ENCODE measurements at regions not wholly inside any gene's neighbourhood (a gene's known extent, or its start where the extent isn't known, plus 50 kb on each side); places are given as distances from the start of the nearest gene placed in this dataset.

- ATAC-seq (no peak), DNase-seq (ENCODE audit: low spot score) (no peak)
- Mint-ChIP-seq H3K4me3 (no peak overlapping the region), H3K4me1 (peaks cover 33% of the 10 kb centered on the region), H3K27ac (no peak overlapping the region), H3K9me3 (no peaks in the 10 kb centered on the region), H3K36me3 (peaks cover 7% of the 10 kb centered on the region; the same call in 1 of the 2 replicates), H3K27me3 (ENCODE audit: low read depth) (no peaks in the 10 kb centered on the region)
- ChIA-PET CTCF (no interaction called here), POLR2A (no interaction called here)
- TF ChIP-seq, protein P1, sequence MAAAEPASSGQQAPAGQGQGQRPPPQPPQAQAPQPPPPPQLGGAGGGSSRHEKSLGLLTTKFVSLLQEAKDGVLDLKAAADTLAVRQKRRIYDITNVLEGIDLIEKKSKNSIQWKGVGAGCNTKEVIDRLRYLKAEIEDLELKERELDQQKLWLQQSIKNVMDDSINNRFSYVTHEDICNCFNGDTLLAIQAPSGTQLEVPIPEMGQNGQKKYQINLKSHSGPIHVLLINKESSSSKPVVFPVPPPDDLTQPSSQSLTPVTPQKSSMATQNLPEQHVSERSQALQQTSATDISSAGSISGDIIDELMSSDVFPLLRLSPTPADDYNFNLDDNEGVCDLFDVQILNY (CRISPR knock-in tag; IDR thresholded peaks at IDR 0.05): no peak
- 0 out of 2 replicates have a peak, but pooled peaks have one; percentile 13 for TF ChIP-seq ZNF423 (CRISPR knock-in tag; IDR thresholded peaks at IDR 0.05)
Measured at GRCh38 chr2:120836281-120836680, 100.6 kb downstream of the GLI2 start.

GRCh38 chr2:120840795-120841487, 105.3 kb downstream of the GLI2 start:
- Mint-ChIP-seq H3K4me3 (no peak overlapping the region), H3K36me3 (peaks cover 15% of the 10 kb centered on the region), H3K4me1 (peaks cover 18% of the 10 kb centered on the region), H3K27me3 (ENCODE audit: low read depth) (no peaks in the 10 kb centered on the region), H3K27ac (peak overlapping the region; percentile 18; the same call in 1 of the 2 replicates), H3K9me3 (no peaks in the 10 kb centered on the region)
- TF ChIP-seq, protein P2, sequence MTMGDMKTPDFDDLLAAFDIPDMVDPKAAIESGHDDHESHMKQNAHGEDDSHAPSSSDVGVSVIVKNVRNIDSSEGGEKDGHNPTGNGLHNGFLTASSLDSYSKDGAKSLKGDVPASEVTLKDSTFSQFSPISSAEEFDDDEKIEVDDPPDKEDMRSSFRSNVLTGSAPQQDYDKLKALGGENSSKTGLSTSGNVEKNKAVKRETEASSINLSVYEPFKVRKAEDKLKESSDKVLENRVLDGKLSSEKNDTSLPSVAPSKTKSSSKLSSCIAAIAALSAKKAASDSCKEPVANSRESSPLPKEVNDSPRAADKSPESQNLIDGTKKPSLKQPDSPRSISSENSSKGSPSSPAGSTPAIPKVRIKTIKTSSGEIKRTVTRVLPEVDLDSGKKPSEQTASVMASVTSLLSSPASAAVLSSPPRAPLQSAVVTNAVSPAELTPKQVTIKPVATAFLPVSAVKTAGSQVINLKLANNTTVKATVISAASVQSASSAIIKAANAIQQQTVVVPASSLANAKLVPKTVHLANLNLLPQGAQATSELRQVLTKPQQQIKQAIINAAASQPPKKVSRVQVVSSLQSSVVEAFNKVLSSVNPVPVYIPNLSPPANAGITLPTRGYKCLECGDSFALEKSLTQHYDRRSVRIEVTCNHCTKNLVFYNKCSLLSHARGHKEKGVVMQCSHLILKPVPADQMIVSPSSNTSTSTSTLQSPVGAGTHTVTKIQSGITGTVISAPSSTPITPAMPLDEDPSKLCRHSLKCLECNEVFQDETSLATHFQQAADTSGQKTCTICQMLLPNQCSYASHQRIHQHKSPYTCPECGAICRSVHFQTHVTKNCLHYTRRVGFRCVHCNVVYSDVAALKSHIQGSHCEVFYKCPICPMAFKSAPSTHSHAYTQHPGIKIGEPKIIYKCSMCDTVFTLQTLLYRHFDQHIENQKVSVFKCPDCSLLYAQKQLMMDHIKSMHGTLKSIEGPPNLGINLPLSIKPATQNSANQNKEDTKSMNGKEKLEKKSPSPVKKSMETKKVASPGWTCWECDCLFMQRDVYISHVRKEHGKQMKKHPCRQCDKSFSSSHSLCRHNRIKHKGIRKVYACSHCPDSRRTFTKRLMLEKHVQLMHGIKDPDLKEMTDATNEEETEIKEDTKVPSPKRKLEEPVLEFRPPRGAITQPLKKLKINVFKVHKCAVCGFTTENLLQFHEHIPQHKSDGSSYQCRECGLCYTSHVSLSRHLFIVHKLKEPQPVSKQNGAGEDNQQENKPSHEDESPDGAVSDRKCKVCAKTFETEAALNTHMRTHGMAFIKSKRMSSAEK (CRISPR knock-in tag; IDR thresholded peaks at IDR 0.05; ENCODE audit: borderline replicate concordance): no peak
- TF ChIP-seq HMGA2 (CRISPR knock-in tag; IDR thresholded peaks at IDR 0.05): no peak
- no peak for TF ChIP-seq GTF2I (CRISPR knock-in tag; conservative IDR thresholded peaks at IDR 0.05)
- no peak for TF ChIP-seq FOXP4 (CRISPR knock-in tag; IDR thresholded peaks at IDR 0.05)
- TF ChIP-seq EMX1 (CRISPR knock-in tag; IDR thresholded peaks at IDR 0.05): no peak
- no peak for TF ChIP-seq IRF1 (CRISPR knock-in tag; IDR thresholded peaks at IDR 0.05)
- TF ChIP-seq, protein P3, sequence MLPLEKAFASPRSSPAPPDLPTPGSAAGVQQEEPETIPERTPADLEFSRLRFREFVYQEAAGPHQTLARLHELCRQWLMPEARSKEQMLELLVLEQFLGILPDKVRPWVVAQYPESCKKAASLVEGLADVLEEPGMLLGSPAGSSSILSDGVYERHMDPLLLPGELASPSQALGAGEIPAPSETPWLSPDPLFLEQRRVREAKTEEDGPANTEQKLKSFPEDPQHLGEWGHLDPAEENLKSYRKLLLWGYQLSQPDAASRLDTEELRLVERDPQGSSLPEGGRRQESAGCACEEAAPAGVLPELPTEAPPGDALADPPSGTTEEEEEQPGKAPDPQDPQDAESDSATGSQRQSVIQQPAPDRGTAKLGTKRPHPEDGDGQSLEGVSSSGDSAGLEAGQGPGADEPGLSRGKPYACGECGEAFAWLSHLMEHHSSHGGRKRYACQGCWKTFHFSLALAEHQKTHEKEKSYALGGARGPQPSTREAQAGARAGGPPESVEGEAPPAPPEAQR (CRISPR knock-in tag; IDR thresholded peaks at IDR 0.05): no peak
- no peak for TF ChIP-seq ETV6 (CRISPR knock-in tag; IDR thresholded peaks at IDR 0.05)
- no peak for TF ChIP-seq MXD4 (CRISPR knock-in tag; IDR thresholded peaks at IDR 0.05; ENCODE audit: borderline replicate concordance)
- TF ChIP-seq ZNF232 (CRISPR knock-in tag; IDR thresholded peaks at IDR 0.05): no peak
- TF ChIP-seq ZNF425 (CRISPR knock-in tag; conservative IDR thresholded peaks at IDR 0.05): no peak
- no peak for TF ChIP-seq ERG (CRISPR knock-in tag; IDR thresholded peaks at IDR 0.05)
- TF ChIP-seq HMGXB4 (CRISPR knock-in tag; IDR thresholded peaks at IDR 0.05): no peak
- no peak for TF ChIP-seq JUN (CRISPR knock-in tag; IDR thresholded peaks at IDR 0.05)
- TF ChIP-seq ZNF671 (CRISPR knock-in tag; IDR thresholded peaks at IDR 0.05): no peak
- TF ChIP-seq ESRRA (CRISPR knock-in tag; IDR thresholded peaks at IDR 0.05; ENCODE audit: borderline replicate concordance): no peak
- ATAC-seq: no peak
- ChIA-PET POLR2A (no interaction called here), CTCF (interaction anchor here (1.2 kb wide), 1 partner anchor 18 kb away, joined by 4 read pairs; no protein-coding TSS in a partner anchor)
- no peak for DNase-seq (ENCODE audit: low spot score)
